ENCODE measurements at regions not wholly inside any gene's neighbourhood (a gene's known extent, or its start where the extent isn't known, plus 50 kb on each side); places are given as distances from the start of the nearest gene placed in this dataset.
"Not testable (repeated sequence)": the region's sequence is repeated elsewhere in the genome, so short reads cannot be mapped to it uniquely, and the experiment has no call there.

DNA sequence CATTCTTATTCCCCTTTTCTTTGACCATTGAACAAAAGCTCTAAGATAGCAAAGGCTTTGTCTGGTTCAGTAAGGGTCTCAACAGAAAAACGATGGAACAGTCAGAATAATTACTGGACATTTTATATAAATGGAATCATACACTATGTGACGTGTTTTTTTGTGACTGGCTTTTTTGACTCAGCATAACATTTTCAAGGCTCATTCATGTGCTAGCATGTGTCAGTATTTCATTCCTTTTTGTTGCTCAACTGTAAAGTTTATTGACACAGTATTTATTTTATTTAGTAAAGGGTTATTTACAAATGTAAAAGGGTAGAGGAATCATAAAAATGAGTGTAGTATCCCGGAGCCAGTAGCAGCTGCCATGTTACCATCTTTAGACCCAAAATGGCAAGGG lies 226.2 kb downstream of the CDRT15L2 start:
- Histone ChIP-seq H3K9me3 (no peaks in the 10 kb centered on the region), H3K4me3 (no peak overlapping the region), H3K27ac (no peak overlapping the region), H3K27me3 (no peaks in the 10 kb centered on the region), H3K4me1 (no peaks in the 10 kb centered on the region), H3K36me3 (no peaks in the 10 kb centered on the region)
- WGBS, 2 donors: 40 to 74% methylated on average over 3 of the region's 3 CpGs
- TF ChIP-seq, protein P1, sequence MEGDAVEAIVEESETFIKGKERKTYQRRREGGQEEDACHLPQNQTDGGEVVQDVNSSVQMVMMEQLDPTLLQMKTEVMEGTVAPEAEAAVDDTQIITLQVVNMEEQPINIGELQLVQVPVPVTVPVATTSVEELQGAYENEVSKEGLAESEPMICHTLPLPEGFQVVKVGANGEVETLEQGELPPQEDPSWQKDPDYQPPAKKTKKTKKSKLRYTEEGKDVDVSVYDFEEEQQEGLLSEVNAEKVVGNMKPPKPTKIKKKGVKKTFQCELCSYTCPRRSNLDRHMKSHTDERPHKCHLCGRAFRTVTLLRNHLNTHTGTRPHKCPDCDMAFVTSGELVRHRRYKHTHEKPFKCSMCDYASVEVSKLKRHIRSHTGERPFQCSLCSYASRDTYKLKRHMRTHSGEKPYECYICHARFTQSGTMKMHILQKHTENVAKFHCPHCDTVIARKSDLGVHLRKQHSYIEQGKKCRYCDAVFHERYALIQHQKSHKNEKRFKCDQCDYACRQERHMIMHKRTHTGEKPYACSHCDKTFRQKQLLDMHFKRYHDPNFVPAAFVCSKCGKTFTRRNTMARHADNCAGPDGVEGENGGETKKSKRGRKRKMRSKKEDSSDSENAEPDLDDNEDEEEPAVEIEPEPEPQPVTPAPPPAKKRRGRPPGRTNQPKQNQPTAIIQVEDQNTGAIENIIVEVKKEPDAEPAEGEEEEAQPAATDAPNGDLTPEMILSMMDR (IDR thresholded peaks at IDR 0.05): no peak
- TF ChIP-seq POLR2AphosphoS5 (IDR thresholded peaks at IDR 0.05): no peak
- TF ChIP-seq POLR2A (IDR thresholded peaks at IDR 0.05): no peak
- TF ChIP-seq EP300 (IDR thresholded peaks at IDR 0.05): no peak
- intact Hi-C loops (cut with DNase I): no loop called here
- DNase-seq: no peak

DNA sequence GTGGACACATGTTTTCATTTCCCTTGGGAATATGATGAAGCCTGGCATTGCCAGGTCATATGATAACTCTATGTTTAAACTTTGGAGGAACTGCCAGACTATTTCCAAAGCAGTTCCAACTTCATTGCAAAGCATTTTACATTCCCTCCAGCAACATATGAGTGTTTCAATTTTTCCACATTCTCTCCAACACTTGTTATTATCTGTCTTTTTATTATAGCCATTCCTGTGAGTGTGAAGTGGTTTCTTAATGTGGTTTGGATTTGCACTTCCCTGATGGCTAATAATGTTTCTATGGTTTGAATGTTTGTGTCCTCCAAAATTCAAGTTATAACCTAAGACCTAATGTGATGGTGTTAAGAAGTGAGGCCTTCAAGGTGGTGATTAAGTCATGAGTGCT lies 228.0 kb downstream of the CDRT15L2 start:
- H3K27ac ChIP-seq; H3K4me3 ChIP-seq; H3K27me3 ChIP-seq; H3K36me3 ChIP-seq; intact Hi-C loops (cut with DNase I); H3K9me3 ChIP-seq; DNase-seq; H3K4me1 ChIP-seq: not testable (repeated sequence)

DNA sequence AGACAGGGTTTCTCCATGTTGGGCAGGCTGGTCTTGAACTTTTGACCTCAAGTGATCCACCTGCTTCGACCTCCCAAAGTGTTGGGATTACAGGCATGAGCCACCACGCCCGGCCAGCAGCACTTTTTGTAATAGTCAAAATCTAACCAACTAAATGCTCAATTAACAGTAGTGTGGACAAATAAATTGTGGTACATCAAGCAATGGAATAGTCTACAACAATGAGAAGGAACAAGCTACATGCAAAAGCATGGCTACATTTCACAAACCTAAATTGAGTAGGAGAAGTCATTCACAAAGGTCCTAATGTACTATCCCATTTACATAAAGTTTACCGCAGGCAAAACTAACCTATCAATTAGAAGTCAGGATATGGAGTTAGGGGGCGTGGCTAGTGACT lies 227.4 kb downstream of the USP22 start:
- H3K4me1 ChIP-seq; H3K4me3 ChIP-seq; DNase-seq; intact Hi-C loops (cut with DNase I); H3K27me3 ChIP-seq; H3K27ac ChIP-seq; H3K9me3 ChIP-seq; H3K36me3 ChIP-seq: not testable (repeated sequence)
- WGBS, 2 donors: 76 to 92% methylated on average over 5 of the region's 5 CpGs

DNA sequence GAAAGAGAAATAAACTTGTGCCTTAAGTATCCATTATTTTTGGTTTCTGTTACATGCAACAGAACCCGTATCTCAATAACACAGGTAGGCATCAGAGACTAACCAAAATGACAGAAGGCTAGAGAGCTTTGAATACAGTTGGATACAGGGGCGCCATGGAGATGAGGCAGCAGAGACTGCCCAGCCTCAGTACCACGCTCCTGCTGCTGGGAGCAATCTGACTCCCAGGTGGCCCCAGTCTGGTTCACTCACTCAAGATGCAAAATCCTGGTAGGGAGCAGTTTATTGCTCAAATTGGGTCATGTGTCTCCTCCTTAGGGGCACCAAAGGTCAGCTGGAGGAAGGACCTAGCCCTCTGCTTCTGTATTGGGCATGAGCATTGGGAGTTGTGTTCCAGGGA lies 218.9 kb downstream of the USP22 start:
- Histone ChIP-seq H3K4me3 (no peak overlapping the region), H3K27ac (no peak overlapping the region), H3K9me3 (peaks cover 0 to 4% (median 0%) of the 10 kb centered on the region in 4 donors), H3K27me3 (no peaks in the 10 kb centered on the region), H3K4me1 (no peaks in the 10 kb centered on the region), H3K36me3 (no peaks in the 10 kb centered on the region)
- TF ChIP-seq POLR2A (IDR thresholded peaks at IDR 0.05) (no peak), POLR2AphosphoS5 (IDR thresholded peaks at IDR 0.05) (no peak), EP300 (IDR thresholded peaks at IDR 0.05) (no peak)
- TF ChIP-seq, protein P1 (IDR thresholded peaks at IDR 0.05): no peak
- no peak for DNase-seq
- 80% methylated on average over 3 of the region's 3 CpGs for WGBS, 2 donors
- intact Hi-C loops (cut with DNase I): no loop called here

DNA sequence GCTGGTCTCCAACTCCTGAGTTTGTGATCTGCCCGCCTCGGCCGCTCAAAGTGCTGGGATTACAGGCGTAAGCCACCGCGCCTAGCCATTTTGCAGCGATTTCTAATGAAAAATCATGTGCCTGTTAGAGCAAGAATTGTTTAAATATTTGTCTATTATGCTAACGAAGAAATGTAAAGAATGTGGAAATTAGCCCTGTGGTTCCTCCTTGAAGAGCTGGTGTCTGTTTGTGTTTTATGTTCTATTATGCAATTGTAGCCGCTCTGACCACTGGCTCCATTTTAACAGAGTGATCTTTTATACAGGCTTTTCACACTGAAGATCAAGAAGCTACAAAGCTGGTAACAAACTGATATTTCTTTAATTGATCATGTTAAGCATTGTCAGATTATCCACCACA lies 217.3 kb downstream of the USP22 start:
- TF ChIP-seq EP300 (IDR thresholded peaks at IDR 0.05): no peak
- TF ChIP-seq POLR2A (IDR thresholded peaks at IDR 0.05): no peak
- no peak for TF ChIP-seq POLR2AphosphoS5 (IDR thresholded peaks at IDR 0.05)
- TF ChIP-seq, protein P1 (IDR thresholded peaks at IDR 0.05): no peak
- no peaks in the 10 kb centered on the region for H3K4me1 ChIP-seq
- no peak overlapping the region for H3K4me3 ChIP-seq
- H3K27ac ChIP-seq: no peak overlapping the region
- H3K9me3 ChIP-seq: peaks cover 0 to 4% (median 0%) of the 10 kb centered on the region in 4 donors
- DNase-seq: no peak
- WGBS, 2 donors: 78 to 87% methylated on average over 9 of the region's 9 CpGs
- H3K27me3 ChIP-seq: no peaks in the 10 kb centered on the region
- intact Hi-C loops (cut with DNase I): no loop called here
- H3K36me3 ChIP-seq: no peaks in the 10 kb centered on the region

DNA sequence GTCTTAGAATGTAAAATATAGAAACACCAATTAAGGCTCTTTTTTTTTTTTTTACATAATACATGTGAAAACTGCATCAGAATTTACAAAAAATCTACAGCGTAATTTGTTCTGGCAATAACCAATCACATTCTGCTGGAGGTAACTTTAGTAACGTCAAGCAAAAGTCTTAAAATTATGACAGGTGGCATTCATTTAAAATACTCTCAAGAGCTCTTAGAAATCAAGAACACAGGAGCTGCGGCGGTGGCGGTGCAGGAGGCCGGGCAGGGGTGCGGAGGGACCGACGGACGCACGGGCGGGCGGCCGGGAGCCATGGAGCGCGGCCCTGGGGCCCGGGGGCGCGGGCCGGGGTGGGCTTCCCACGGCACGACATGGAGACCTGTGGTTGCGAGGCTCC lies 202.4 kb downstream of the USP22 start:
- H3K9me3 ChIP-seq; intact Hi-C loops (cut with DNase I); H3K36me3 ChIP-seq; DNase-seq: not testable (repeated sequence)
- Histone ChIP-seq H3K4me3 (peak overlapping the region in 3 of 4 donors; percentile 32 to 47 (median 40)), H3K4me1 (peaks cover 0 to 11% (median 3%) of the 10 kb centered on the region in 4 donors), H3K27ac (peak overlapping the region in 2 of 4 donors; percentile 59 to 64), H3K27me3 (peaks cover 5 to 22% (median 8%) of the 10 kb centered on the region in 3 donors)
- whole genome bisulfite sequencing, 2 donors: 12 to 31% methylated on average over 17 to 19 of the region's 23 CpGs

DNA sequence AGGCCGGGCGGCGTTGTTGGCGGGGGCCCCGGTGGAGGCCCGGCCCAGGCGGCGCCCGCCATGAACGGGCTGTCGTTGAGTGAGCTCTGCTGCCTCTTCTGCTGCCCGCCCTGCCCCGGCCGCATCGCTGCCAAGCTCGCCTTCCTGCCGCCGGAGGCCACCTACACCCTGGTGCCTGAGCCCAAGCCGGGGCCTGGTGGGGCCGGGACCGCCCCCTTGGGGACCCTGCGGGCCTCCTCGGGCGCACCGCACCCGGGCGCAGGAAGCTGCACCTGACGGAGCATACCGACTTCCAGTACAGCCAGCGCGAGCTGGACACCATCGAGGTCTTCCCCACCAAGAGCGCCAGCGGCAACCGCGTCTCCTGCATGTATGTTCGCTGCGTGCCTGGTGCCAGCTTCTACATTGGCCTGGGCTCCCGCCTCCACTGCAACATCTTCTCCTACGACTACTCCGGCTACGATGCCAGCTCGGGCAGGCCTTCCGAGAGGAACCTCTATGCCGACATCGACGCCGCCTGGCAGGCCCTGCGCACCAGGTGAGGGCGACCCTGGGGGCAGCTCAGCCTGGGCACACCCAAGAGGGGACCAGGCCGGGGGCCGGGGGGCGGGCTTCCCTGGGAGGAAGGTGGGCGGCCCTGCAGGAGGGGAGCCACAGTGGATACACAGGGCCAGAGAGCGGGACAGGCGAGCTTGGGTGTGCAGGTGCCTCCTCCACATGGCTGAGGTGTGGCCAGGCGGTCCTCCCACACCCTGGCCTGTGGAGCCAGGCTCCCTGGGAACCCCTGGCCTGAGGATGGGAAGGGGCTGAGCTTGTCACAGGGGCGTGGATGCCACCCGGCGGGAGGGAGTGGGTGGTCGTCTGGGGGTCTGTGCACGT lies 201.6 kb downstream of the USP22 start:
- H3K36me3 ChIP-seq; DNase-seq; H3K9me3 ChIP-seq; intact Hi-C loops (cut with DNase I): not testable (repeated sequence)
- Histone ChIP-seq H3K27me3 (peaks cover 5 to 30% (median 8%) of the 10 kb centered on the region in 3 donors), H3K4me3 (peak overlapping the region; percentile 12 to 47 (median 36)), H3K4me1 (peaks cover 0 to 11% (median 3%) of the 10 kb centered on the region in 4 donors), H3K27ac (peak overlapping the region in 2 of 4 donors; percentile 59 to 64)
- WGBS, 2 donors: 42 to 44% methylated on average over 62 of the region's 62 CpGs

DNA sequence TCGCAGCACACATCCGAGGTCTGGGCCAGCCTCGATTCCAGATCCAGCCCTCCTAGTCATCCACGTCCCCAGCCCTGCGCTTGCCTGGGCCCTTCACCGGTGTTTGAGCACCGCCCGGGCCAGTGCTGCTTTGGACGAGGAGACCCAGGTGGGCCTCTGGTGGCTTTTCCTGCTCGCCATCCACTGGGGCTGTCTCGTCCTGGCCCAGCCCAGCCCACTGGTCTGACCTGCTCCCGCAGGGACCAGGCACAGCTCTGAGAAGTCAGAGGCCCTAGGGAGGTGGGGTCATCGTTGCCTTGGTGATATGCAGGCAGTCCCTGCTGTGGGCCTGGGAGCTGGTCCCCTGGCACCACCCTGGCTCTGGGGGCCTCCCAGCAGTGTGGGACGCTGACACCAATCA lies 200.8 kb downstream of the USP22 start:
- H3K4me1 ChIP-seq: peaks cover 0 to 11% (median 3%) of the 10 kb centered on the region in 4 donors
- peak overlapping the region in 1 of 4 donors; percentile 64 for H3K27ac ChIP-seq
- H3K9me3 ChIP-seq; H3K4me3 ChIP-seq; intact Hi-C loops (cut with DNase I); DNase-seq; H3K36me3 ChIP-seq: not testable (repeated sequence)
- WGBS, 2 donors: 89 to 94% methylated on average over 14 of the region's 14 CpGs
- peaks cover 5 to 32% (median 8%) of the 10 kb centered on the region in 3 donors for H3K27me3 ChIP-seq

DNA sequence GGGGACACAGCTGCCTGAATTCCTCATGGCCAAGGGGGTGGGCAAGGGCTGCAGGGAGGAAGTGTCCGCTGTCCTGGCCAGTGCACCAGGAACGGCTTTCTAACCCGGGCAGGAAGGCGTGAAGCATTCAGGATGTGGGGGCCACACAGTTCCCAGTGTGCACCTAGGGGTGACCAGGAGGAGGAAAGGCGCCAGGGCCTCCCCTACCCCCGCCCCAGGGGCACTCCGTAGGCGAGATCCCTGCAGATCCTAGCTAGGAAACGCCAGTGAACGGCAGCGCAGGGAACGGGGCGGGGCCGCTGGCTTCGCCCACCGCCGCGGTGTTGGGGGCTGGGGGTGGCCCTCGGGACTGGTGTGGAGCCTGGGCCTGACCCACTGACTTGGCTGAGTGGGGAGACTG lies 199.6 kb downstream of the USP22 start:
- H3K36me3 ChIP-seq; intact Hi-C loops (cut with DNase I); DNase-seq; H3K27ac ChIP-seq; H3K9me3 ChIP-seq: not testable (repeated sequence)
- 43 to 47% methylated on average over 19 of the region's 19 CpGs for WGBS, 2 donors
- H3K4me3 ChIP-seq: peak overlapping the region in 2 of 4 donors; percentile 20 to 37
- peaks cover 5 to 32% (median 8%) of the 10 kb centered on the region in 3 donors for H3K27me3 ChIP-seq
- peaks cover 0 to 11% (median 3%) of the 10 kb centered on the region in 4 donors for H3K4me1 ChIP-seq
